ENCODE measurements at regions not wholly inside any gene's neighbourhood (a gene's known extent, or its start where the extent isn't known, plus 50 kb on each side); places are given as distances from the start of the nearest gene placed in this dataset.
"Not testable (repeated sequence)": the region's sequence is repeated elsewhere in the genome, so short reads cannot be mapped to it uniquely, and the experiment has no call there.

DNA sequence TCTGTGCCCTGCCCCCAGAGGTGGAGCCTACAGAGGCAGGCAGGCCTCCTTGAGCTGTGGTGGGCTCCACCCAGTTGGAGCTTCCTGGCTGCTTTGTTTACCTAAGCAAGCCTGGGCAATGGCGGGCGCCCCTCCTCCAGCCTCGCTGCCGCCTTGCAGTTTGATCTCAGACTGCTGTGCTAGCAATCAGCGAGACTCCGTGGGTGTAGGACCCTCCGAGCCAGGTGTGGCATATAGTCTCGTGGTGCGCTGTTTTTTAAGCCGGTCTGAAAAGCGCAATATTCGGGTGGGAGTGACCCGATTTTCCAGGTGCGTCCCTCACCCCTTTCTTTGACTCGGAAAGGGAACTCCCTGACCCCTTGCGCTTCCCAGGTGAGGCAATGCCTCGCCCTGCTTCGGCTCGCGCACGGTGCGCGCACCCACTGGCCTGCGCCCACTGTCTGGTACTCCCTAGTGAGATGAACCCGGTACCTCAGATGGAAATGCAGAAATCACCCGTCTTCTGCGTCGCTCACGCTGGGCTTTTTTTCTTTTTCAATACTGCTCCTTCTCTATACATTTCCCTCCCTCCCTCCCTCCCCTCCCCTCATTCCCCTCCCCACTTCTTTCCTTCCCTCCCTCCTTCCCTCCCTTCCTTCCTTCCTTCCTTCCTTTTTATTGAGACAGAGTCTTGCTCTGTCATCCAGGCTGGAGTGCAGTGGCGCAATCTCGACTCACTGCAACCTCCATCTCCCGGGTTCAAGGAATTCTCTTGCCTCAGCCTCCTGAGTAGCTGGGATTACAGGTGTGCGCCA is 197.1 kb upstream of the TBL1XR1 start:
- peak overlapping the region; percentile 71 for H3K4me3 Mint-ChIP-seq
- H3K4me1 Mint-ChIP-seq; DNase-seq (ENCODE audit: low spot score); H3K36me3 Mint-ChIP-seq; H3K27ac Mint-ChIP-seq; CTCF ChIA-PET; POLR2A ChIA-PET; H3K27me3 Mint-ChIP-seq (ENCODE audit: low read depth): not testable (repeated sequence)
- H3K9me3 Mint-ChIP-seq = peaks cover 11% of the 10 kb centered on the region
- peak; percentile 30; the same call in 1 of the 2 replicates for ATAC-seq

DNA sequence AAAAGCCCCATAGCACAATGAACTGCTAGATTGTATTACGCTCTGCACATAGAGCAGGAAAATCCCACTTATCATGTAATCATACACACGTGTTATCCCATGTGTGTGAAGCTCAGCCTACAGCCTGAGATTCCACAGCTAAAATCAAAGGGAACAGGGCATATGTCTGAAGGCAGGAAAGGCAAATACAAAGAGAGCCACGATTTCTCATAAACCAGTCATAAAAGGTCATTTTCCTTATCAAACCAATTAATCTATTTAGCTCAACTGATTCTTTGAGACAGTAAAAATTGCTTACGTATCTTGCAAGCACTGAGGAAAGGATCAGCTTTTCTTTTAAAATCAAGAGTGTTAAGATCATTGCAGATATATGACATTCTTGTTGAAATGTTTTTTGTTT is 199.5 kb upstream of the TBL1XR1 start:
- ATAC-seq (no peak), DNase-seq (ENCODE audit: low spot score) (no peak)
- ChIA-PET CTCF (no interaction called here), POLR2A (no interaction called here)
- no peak overlapping the region for H3K27ac Mint-ChIP-seq
- H3K4me3 Mint-ChIP-seq = no peak overlapping the region
- no peaks in the 10 kb centered on the region for H3K27me3 Mint-ChIP-seq (ENCODE audit: low read depth)
- peaks cover 3% of the 10 kb centered on the region for H3K36me3 Mint-ChIP-seq
- peaks cover 11% of the 10 kb centered on the region for H3K9me3 Mint-ChIP-seq
- H3K4me1 Mint-ChIP-seq = peaks cover 15% of the 10 kb centered on the region
- TF ChIP-seq JAZF1 (CRISPR knock-in tag; IDR thresholded peaks at IDR 0.05) (no peak), GTF2I (CRISPR knock-in tag; conservative IDR thresholded peaks at IDR 0.05) (no peak), SMAD3 (CRISPR knock-in tag; IDR thresholded peaks at IDR 0.05; ENCODE audit: borderline replicate concordance) (no peak), ETV6 (CRISPR knock-in tag; IDR thresholded peaks at IDR 0.05) (no peak), TP53 (CRISPR knock-in tag; IDR thresholded peaks at IDR 0.05) (no peak), IRF2 (CRISPR knock-in tag; IDR thresholded peaks at IDR 0.05; ENCODE audit: borderline replicate concordance, low read depth) (no peak), PRRX2 (CRISPR knock-in tag; IDR thresholded peaks at IDR 0.05) (no peak), MYBL2 (CRISPR knock-in tag; IDR thresholded peaks at IDR 0.05) (no peak), SOX15 (CRISPR knock-in tag; IDR thresholded peaks at IDR 0.05) (no peak)
- TF ChIP-seq, protein P1, sequence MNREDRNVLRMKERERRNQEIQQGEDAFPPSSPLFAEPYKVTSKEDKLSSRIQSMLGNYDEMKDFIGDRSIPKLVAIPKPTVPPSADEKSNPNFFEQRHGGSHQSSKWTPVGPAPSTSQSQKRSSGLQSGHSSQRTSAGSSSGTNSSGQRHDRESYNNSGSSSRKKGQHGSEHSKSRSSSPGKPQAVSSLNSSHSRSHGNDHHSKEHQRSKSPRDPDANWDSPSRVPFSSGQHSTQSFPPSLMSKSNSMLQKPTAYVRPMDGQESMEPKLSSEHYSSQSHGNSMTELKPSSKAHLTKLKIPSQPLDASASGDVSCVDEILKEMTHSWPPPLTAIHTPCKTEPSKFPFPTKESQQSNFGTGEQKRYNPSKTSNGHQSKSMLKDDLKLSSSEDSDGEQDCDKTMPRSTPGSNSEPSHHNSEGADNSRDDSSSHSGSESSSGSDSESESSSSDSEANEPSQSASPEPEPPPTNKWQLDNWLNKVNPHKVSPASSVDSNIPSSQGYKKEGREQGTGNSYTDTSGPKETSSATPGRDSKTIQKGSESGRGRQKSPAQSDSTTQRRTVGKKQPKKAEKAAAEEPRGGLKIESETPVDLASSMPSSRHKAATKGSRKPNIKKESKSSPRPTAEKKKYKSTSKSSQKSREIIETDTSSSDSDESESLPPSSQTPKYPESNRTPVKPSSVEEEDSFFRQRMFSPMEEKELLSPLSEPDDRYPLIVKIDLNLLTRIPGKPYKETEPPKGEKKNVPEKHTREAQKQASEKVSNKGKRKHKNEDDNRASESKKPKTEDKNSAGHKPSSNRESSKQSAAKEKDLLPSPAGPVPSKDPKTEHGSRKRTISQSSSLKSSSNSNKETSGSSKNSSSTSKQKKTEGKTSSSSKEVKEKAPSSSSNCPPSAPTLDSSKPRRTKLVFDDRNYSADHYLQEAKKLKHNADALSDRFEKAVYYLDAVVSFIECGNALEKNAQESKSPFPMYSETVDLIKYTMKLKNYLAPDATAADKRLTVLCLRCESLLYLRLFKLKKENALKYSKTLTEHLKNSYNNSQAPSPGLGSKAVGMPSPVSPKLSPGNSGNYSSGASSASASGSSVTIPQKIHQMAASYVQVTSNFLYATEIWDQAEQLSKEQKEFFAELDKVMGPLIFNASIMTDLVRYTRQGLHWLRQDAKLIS (CRISPR knock-in tag; IDR thresholded peaks at IDR 0.05; ENCODE audit: borderline replicate concordance) = no peak

DNA sequence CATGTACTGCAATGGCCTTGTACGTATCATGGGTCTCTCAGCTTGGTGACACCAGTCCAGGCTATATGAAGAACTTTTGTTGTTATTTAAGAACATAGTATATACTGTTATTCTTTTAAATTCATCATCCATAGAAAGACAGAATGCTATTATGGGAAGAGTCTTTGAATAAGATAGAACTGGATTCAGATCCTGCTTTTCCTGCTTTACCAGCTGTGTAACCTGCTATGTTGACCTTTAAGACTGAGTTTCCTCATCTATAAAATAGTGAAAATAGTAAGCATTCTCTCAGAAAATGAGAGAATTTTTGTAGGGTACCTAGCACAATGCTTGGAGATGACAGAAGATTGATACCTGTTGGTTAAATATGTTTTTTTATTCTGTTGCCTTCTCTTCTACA is 204.1 kb upstream of the TBL1XR1 start:
- CTCF ChIA-PET = no interaction called here
- POLR2A ChIA-PET = no interaction called here
- peaks cover 40% of the 10 kb centered on the region for H3K4me1 Mint-ChIP-seq
- H3K4me3 Mint-ChIP-seq = no peak overlapping the region
- peaks cover 3% of the 10 kb centered on the region for H3K36me3 Mint-ChIP-seq
- TF ChIP-seq, protein P2, sequence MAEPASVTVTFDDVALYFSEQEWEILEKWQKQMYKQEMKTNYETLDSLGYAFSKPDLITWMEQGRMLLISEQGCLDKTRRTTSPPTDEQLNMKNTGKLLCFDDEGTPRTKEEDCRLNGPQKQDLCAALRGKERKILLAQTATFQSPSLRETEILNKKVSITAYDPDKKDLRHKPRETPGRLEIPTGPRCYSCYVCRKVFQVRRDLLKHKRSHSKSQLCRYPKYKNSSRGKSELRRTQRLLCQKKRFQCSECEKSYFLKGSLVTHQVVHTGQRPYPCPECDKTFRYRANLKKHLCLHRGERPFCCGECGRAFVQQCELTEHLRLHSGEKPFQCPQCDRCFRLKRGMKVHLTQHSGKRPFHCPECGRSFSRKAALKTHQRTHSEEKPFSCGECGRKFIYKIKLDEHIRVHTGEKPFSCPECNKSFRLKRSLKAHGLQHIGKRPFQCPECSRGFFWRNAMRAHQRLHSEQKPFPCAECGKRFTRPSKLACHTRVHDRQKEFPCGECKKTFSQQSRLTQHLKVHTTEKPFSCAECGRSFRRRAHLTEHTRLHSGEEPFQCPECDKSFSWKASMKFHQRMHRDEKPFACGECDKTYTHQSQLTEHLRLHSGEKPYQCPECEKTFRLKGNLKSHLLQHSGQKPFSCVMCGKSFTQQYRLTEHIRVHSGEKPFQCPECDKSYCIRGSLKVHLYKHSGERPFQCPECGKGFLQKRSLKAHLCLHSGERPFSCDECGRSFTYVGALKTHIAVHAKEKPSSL (CRISPR knock-in tag; conservative IDR thresholded peaks at IDR 0.05) = no peak
- no peak for TF ChIP-seq MYBL2 (CRISPR knock-in tag; IDR thresholded peaks at IDR 0.05)
- no peak for TF ChIP-seq ELF4 (CRISPR knock-in tag; IDR thresholded peaks at IDR 0.05; ENCODE audit: low read depth)
- TF ChIP-seq GTF2I (CRISPR knock-in tag; conservative IDR thresholded peaks at IDR 0.05) = no peak
- no peak for TF ChIP-seq ZNF263 (CRISPR knock-in tag; IDR thresholded peaks at IDR 0.05; ENCODE audit: low read depth)
- TF ChIP-seq NR2C2 (CRISPR knock-in tag; IDR thresholded peaks at IDR 0.05) = no peak
- TF ChIP-seq, protein P3, sequence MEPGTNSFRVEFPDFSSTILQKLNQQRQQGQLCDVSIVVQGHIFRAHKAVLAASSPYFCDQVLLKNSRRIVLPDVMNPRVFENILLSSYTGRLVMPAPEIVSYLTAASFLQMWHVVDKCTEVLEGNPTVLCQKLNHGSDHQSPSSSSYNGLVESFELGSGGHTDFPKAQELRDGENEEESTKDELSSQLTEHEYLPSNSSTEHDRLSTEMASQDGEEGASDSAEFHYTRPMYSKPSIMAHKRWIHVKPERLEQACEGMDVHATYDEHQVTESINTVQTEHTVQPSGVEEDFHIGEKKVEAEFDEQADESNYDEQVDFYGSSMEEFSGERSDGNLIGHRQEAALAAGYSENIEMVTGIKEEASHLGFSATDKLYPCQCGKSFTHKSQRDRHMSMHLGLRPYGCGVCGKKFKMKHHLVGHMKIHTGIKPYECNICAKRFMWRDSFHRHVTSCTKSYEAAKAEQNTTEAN (CRISPR knock-in tag; IDR thresholded peaks at IDR 0.05) = no peak
- no peak for TF ChIP-seq SOX15 (CRISPR knock-in tag; IDR thresholded peaks at IDR 0.05)
- TF ChIP-seq NFATC4 (CRISPR knock-in tag; IDR thresholded peaks at IDR 0.05) = no peak
- no peak for TF ChIP-seq CREB1 (CRISPR knock-in tag; IDR thresholded peaks at IDR 0.05)
- no peak for TF ChIP-seq ZNF138 (CRISPR knock-in tag; conservative IDR thresholded peaks at IDR 0.05)
- TF ChIP-seq NR3C1 (CRISPR knock-in tag; conservative IDR thresholded peaks at IDR 0.05; ENCODE audit: low read depth) = no peak
- peaks cover 6% of the 10 kb centered on the region for H3K9me3 Mint-ChIP-seq
- no peaks in the 10 kb centered on the region for H3K27me3 Mint-ChIP-seq (ENCODE audit: low read depth)
- no peak overlapping the region for H3K27ac Mint-ChIP-seq
- no peak for DNase-seq (ENCODE audit: low spot score)
- ATAC-seq = no peak
